ENCODE measurements at regions not wholly inside any gene's neighbourhood (a gene's known extent, or its start where the extent isn't known, plus 50 kb on each side); places are given as distances from the start of the nearest gene placed in this dataset.

DNA sequence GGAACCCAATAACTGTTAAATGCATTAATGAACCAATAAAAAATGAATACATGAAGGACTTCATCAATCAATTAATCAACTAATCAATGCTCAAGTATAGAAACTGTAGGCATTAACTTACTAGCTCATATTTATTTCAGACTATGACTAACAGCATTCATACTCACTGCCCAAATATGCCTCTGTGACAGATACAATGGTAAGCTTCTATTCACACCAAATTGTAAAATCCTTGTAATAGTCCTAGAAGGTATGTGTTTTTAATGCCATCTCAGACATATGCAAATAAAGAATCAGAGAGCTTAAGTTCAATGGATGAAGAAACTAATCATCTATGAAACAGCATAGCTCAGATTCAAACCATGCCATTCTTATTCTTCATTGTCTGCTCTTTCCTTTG is 1253.6 kb upstream of the TENM4 start:
- DNase-seq (ENCODE audit: low read depth): no peak

DNA sequence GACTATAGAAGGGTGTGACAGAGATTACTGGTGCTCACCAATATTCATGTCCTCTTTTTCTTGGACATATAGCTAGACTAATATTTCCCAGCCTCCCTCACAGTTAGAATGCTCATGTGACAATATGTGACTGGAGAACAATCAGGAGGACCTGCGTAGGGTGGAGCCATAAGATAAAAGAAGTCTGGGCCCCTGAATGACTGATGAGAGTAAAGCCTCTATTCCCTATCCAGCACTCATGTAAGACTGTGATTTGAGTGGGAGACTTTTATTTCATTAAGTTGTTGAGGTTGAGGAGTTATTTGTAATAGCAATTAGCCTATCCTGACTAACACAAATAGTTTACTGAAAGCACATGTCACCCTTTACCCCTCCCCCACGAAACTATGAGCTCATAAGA is 1247.1 kb upstream of the TENM4 start:
- no peak for DNase-seq (ENCODE audit: low read depth)

DNA sequence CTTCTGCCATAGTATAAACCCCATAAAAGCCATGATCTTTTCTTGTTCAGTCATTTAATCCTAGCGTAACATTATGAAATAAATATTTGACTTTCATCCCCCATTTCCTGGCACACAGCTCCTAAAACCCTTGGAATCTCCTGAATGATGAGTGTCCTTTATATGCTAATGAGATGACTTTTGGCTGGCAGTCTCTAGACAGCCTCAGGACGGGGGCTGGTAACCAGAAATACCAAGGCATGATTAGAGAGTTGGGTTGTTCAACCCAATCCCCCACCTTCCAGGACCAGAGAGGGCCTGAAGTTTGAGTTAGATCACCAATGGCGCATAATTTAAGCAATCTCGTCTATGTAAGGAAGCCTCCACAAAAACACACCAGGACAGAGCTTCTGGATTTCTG is 1246.1 kb upstream of the TENM4 start:
- DNase-seq (ENCODE audit: low read depth): no peak

DNA sequence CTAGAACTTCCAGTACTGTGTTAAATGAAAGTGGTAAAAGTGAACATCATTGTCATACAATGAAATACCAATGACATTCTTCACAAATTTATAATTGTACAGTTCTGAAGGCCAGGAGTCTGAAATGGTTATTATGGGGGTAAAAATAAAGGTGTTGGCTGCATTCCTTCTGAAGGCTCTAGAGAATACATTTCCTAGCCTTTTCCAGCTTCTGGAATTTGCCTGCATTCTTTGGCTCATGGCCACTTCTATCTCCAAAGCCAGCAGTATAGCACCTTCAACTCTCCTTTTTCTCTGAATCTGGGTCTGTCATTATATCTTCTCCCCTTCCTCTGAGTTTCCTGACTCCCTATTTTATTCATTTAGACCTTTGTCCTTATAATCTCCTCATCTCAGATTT is 1232.7 kb upstream of the TENM4 start:
- DNase-seq (ENCODE audit: low read depth): no peak

DNA sequence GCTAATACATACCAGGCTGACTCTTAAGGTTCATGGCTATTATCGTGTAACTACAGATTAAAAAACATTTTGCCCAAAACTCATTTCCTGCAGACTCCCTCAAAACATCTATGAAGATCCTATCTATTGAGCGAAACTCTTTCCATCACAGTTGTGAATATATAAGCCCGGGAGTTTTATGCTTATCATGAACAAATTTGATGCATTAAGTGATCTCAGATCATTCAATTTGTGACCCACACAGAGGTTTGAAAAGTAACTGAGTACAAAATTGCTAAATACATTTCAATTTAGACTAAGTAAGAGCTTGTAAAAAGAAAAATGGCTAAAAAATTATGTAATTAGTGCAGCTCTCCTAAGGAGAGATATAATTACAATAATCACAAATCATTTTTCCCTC is 1228.8 kb upstream of the TENM4 start:
- DNase-seq (ENCODE audit: low read depth): no peak

DNA sequence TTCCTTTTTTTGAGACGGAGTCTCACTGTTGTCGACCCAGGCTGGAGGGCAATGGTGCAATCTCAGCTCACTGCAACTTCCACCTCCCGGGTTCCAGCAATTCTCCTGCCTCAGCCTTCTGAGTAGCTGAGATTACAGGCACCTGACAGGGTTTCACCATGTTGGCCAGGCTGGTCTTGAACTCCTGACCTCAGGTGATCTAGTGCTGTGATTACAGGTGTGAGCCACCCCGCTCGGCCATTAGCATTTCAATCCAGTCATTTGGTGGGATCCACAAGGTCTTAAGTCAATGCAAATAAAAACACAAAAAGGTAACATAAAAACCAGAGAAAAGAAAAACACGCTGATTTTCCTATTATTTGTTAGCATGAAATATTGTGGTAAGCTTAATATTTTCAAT is 1227.2 kb upstream of the TENM4 start:
- no peak for DNase-seq (ENCODE audit: low read depth)

DNA sequence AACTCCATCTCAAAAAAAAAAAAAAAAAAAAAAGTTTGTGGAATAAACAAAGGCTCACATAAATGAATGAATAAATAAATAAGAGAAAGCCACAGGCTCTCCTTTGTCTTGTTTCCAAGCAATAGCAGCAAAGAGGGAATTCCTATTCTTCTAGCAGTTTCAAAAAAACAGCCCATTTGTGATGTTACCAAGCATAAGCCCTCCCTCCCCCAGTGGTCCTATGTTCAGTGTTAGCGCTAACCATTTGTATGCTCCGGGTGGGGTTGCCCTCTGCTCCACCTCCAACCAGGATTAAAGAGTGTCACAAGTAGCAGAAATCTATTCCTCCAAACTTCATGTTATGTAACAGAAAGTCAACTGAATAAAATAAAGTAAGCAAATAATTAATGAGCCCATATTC is 1215.0 kb upstream of the TENM4 start:
- no peak for DNase-seq (ENCODE audit: low read depth)

DNA sequence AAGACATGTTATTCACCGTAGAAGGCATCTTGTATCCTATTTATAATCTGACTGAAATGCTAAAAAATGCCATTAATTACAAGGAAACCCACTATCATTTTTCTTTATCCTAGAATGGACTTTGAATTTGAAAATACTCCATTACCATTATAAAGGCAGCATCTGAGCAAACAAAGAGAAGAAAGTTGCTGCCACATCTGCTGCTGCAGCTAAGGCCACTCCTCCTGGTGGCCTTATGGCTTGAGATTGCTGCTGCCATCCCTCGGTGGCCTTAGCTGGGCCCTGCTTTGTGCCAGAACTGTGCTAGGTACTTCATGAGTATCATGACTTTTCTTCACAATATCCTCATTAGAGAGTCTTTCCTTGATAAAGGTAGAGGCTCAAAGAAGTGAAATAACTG is 1210.1 kb upstream of the TENM4 start:
- no peak for DNase-seq (ENCODE audit: low read depth)

DNA sequence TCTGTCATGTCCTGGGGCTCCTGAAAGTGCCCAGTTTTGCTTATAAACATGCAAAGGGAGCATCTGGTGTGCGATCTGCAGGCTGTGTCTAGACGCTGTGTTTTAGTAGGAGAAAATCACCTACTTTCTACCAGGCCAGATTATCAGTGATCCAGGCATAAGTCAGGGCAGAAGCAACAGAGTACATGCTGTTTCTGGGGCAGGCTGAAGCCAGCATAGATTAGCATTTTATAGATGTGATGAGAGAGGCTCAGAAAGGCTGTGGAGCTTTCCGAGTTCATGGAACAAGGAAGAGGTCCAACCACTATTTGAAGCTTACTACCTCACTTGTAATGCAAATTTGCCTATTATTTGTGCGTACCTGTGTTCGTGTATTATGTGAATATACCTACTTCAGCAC is 1208.4 kb upstream of the TENM4 start:
- DNase-seq (ENCODE audit: low read depth): no peak

DNA sequence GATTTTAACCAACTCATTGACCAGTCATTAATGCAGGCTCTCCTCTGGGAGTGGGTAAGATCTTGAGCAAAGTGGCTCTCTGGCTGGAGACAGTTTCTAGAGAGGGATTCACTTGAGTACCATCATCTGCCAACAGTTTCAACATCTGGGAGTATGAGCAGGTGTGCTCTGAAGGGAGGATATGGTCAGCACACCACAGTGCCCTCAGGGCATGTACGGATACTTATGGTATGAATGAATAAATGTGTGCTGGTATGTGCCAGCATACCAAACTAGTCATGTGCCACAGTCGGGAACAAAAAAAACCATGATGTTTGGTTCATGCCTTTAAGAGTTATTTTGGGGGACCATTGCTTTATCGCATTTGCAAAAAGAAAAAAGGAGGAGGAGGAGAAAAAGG is 1197.5 kb upstream of the TENM4 start:
- DNase-seq (ENCODE audit: low read depth): no peak

DNA sequence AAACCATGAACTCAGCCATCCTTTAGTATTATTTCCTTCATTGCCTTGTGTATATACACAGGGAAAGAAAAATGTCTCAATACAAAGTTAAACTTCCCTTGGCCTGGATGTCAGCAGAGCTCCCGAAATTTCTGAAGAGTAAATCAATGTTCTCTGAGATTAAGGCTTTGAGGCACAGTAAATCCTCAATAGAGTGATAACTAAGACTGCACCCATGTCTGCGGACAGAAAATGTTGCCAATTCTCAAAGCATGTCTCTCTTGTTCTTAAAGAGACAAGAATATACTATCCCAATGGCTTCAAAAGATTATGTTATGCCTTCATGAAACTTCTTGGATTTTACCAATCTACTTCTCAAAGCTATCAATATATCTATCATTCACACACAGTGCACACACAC is 1196.7 kb upstream of the TENM4 start:
- no peak for DNase-seq (ENCODE audit: low read depth)

DNA sequence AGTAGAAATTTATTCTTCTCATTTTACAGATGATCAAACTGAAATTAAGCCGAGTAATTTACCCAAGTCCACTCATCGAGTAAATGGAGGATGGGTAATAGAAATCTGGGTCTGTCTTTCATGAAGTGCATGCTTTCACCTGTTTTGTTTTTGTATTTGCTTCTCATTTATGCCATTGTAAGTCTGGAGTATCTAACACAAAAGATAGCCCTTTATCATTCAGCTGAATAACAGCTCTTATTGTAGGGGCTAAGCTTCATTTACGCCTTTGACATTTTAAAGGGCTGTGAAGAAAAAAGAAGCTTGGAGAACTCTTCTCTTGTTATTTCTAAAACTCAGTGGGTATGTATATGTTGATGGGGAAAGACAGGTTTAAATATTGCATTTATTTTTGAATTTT is 1196.2 kb upstream of the TENM4 start:
- DNase-seq (ENCODE audit: low read depth): no peak

DNA sequence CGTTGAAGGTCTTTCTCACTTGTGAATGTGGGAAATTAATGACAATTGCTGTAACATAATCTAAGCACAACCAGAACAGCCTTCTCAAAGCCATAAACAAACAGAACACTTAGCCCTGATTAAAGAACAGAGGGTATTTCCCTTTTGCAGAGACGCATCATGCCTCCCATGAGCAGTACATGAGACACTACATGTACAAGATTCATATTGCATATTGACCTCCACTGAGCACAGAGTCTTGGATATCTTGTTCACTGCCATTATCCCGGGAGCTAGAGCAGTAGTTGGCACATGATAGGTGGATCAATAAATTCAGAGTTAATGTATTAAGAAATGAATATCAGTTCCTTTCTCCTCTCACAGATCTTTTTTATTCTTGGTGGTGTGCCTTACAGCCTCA is 1194.3 kb upstream of the TENM4 start:
- no peak for DNase-seq (ENCODE audit: low read depth)

DNA sequence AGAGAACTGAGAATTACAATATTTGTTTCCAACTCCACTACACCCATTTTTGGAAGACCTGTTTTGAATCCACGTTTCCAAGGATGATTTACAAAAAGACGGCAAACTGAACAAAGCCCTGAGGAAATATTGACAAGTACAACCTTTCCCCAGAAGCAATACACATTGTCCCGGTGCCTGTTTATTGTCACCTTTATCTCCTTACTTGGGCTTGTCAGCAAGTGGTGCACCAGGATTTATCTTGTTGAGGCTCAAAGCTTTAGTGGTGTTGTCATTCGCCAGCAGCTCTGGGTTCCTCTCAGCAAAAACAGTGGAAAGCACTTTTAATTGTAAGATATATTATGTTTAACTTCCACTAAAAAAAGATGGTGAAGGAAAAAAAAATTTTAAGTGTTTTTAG is 1191.9 kb upstream of the TENM4 start:
- DNase-seq (ENCODE audit: low read depth): no peak

DNA sequence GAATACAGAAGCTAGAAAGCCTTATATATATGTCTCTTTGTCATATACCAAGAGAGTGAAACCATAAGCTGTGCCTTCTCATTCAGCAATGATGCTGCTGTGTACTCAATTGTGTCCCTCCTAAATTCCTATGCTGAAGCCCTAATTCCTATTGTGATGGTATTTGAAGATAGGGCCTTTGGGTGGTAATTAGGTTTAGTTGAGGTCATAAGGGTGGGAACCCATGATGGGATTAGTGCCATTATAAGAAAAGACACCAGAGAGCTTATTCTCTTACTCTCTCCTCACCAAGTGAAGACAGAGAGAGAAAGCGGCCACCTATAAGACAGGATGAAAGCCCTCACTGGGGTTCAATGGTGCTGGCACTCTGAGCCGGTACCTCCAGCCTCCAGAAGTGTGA is 1191.3 kb upstream of the TENM4 start:
- no peak for DNase-seq (ENCODE audit: low read depth)

DNA sequence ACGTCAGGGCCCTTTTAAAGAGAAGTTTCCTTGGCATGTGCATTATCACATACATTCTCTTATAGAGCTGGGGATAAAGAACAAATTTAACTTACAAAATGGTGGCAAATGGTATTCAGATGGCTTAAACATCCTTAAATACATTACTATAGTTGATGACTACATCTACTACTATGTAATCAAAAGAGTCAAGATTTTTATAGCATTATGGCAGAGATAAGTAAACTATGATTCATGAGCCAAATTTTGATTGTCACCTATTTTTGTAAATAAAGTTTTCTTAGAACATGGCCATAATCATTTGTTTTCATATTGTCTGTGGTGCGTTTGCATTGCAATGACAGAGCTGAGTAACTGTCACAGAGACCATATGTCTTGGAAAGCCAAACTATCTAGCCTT is 1188.6 kb upstream of the TENM4 start:
- no peak for DNase-seq (ENCODE audit: low read depth)

DNA sequence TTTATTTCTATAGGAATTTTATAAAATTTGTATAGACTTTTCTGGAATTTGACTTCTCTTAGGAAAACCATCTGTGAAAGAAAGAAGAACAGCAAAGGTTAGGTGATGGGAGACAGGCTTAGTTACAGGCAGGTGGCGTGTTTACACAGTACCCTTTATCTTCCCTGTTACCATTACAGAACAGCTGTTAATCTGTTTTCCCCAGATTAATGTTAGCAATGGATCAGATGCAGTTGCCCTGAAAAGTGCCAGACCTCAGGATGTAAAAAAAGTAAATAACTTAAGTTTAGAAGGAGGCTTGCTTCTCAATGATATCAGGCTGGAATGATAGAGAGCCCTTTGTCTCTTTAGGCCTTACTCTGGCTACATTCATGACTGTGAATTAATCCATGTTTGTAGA is 1186.5 kb upstream of the TENM4 start:
- DNase-seq (ENCODE audit: low read depth): no peak

DNA sequence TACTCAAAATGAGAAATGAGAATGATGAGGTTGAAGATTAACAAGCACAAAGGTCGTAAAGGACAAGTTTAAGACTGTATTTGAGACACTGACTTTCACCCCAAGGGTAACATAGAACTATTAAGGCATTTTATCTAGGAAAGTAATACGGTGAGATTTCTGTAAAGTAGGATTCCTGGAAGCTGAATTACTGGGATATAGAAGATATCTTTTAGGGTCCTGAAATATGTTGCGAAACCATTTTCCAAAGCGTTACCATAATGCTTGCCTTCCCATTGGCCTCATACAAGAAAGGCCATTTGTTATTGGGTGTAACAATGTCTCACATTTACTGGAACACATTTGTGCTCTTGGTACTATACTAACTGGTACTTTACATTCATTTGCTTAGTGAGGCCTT is 1185.9 kb upstream of the TENM4 start:
- DNase-seq (ENCODE audit: low read depth): no peak

DNA sequence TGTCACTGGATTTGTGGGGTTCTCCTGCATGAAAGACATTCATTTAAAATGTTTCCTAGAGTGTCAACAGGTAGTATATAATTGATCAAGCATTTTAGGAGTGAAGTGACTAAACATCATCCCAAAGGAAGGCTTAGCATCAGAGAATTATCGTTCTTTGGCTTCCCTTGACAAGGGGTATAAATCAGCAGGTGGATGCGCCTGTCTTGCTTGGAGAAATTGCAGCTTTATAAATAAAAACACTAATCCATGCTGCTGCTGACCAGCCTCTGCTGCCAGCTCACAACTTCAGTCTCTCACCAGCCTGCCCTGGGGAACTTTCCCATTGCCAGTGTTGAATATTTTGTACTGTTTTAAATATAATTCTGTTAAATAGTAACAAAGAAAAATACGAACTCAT is 1184.7 kb upstream of the TENM4 start:
- DNase-seq (ENCODE audit: low read depth): no peak

DNA sequence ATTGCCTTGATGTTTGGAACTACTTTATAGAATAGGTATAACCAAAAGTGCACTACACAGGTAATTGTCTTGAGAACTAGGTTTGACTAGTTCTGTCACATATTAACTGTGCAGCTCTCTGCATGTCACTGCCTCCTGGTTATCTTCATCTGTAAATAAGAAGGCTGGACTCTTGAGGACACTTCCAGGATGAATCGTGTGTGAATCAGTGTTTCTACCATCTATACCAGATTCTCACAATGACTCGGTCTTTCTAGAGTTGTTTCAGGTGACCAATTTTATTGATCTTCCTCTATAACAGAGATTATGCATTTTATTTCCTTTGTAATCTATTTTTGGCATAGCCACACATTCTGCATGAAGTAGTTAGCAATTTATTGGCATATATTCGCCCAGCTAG is 1181.0 kb upstream of the TENM4 start:
- no peak for DNase-seq (ENCODE audit: low read depth)

DNA sequence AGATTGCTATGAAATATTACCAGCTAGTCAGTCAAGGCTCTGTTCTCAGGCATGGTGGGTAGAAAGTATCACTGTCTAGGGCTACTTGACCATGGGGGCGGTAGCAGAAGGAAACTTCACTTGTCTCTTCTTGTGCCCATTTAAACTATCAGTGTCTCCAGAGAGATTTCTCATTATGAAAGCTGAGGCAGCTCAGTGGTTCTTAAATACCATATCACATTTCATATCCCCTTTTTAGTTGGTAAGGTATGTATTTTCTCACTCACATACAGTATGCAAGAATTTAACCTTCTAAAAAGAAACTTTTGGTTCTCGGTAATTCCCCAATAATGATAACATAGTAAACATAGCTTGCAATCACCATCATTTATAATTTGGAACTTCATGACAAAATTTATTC is 1180.0 kb upstream of the TENM4 start:
- no peak for DNase-seq (ENCODE audit: low read depth)

DNA sequence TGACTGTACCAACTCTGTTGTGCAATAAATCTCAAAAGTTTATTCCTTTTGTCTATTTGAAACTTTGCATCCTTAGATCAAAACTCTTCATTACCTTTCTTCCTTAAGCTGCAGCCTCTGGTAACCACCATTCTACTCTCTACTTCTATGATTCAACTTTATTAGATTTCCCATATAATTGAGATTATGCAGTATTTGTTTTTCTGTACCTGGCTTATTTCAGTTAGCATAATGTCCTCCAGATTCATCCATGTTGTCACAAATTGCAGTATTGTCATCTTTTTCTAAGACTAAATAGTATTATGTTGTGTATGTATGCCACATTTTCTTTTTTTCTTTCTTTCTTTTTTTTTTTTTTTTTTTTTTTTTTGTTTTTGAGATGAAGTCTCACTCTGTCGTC is 1176.3 kb upstream of the TENM4 start:
- DNase-seq (ENCODE audit: low read depth): no peak

DNA sequence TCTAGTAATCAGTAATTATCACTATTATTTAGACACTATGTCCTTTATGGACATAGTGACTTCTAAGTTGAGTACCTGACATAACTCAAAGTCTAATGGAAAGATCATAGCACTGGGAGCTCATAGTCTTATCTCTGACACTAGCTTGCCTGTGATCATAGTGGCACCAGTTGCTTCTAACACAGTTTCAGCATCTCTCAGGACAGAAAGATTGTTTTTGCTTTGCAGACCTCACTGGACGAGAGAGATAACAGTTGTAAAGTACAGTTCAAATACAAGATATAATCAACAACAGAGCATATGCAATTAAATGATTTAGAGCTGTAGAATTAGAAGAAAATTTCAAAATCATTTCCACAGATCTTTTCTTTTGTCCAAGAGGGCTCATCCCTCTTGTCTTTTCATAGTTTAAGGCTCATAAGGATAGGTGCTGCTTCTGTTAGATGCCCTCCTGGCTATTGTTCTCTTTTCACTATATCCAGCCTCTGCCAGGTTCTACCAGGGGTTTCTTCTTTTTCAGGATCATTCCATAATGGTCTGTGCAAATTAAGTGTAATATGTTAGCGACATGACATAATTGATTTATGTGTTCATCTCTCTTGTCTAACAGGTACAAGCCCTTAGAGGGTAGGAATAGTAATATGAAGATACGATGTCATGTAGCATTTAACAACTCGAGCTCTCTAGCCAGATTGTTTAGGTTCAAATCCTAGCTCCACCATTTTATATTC is 1175.4 kb upstream of the TENM4 start:
- DNase-seq (ENCODE audit: low read depth): no peak

DNA sequence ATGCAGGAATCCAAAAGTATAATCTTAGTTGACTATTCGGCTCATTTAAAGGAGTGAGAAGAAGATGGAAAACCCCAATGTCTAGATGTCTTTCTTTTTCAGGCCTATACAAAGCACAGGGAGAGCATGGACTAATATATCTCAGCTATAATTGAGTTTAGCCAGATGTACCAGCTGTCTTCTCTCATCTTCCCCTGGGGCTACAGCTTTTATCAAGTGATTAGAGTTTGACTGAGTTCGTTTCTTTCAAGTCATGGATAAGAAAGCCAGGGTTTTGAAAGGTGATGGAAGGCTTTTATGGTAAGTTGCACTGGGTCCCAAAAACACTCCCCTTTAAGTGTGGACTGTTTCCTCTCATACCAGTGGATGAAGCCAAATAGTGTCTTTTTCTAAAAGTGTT is 1172.8 kb upstream of the TENM4 start:
- no peak for DNase-seq (ENCODE audit: low read depth)

DNA sequence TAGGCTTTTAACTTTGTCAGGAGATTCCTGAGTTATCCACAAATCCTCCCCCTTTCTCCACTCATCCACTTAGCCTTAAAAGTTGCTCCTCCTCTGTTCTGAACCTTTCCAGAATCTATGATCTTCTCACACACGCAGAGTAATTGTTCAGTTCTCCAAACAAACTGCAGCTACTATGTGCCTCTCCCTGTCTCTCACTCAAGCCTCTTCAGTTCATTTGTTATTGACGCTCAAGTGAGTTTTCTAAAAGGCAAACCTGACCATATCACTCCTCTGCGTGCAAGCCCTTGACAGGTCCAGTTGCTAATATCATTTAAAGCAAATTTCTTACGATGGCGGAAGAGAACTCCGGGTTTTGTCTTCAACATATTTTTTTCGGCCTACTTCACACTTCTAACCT is 1169.7 kb upstream of the TENM4 start:
- DNase-seq (ENCODE audit: low read depth): no peak
